Mesenchymal stem cell (in vitro differentiated cells and primary cell): ENCODE measurements at regions not wholly inside any gene's neighbourhood (a gene's known extent, or its start where the extent isn't known, plus 50 kb on each side); places are given as distances from the start of the nearest gene placed in this dataset.

Experiments
- DNase-seq: peaks from one replicate; pipeline ENCODE4 v3.0.0-alpha.2; 2013
- H2AFZ ChIP-seq: one replicate; pipeline ENCODE4 v1.6.1; 2013; ENCODE audit warnings: low read depth, mild to moderate bottlenecking, control low read depth, inconsistent platforms, low read length, moderate library complexity
- H2AK5ac ChIP-seq: 2 replicates; pipeline ENCODE4 v1.6.1; 2013; ENCODE audit warnings: low read length, moderate library complexity, mild to moderate bottlenecking, inconsistent platforms; ENCODE audit not compliant: severe bottlenecking
- H2BK120ac ChIP-seq: one replicate; pipeline ENCODE4 v1.6.1; 2013; ENCODE audit warnings: low read depth, mild to moderate bottlenecking, inconsistent platforms, low read length, moderate library complexity
- H2BK12ac ChIP-seq, 2 experiments: one replicate each; pipeline ENCODE4 v1.6.1; 2013; ENCODE audit warnings: inconsistent platforms in 2 of 2, low read length in 2 of 2, mild to moderate bottlenecking in 2 of 2, moderate library complexity in 2 of 2, control low read depth in 1 of 2
- H2BK15ac ChIP-seq: one replicate; pipeline ENCODE4 v1.6.1; 2013; ENCODE audit warnings: mild to moderate bottlenecking, low read depth, inconsistent platforms; ENCODE audit not compliant: poor library complexity, severe bottlenecking
- H2BK5ac ChIP-seq: 2 replicates; pipeline ENCODE4 v1.6.1; 2013; ENCODE audit warnings: low read depth, mild to moderate bottlenecking, low read length, control low read depth, inconsistent platforms; ENCODE audit not compliant: poor library complexity, severe bottlenecking
- H3K14ac ChIP-seq, 2 experiments: one replicate each; pipeline ENCODE4 v1.6.1; 2013; ENCODE audit warnings: inconsistent platforms in 2 of 2, low read length in 2 of 2, control low read depth in 1 of 2, mild to moderate bottlenecking in 1 of 2, moderate library complexity in 1 of 2
- H3K18ac ChIP-seq, 2 experiments: one replicate each; pipeline ENCODE4 v1.6.1; 2013; ENCODE audit warnings: inconsistent platforms in 2 of 2, low read length in 2 of 2, control low read depth in 1 of 2, low read depth in 1 of 2, mild to moderate bottlenecking in 1 of 2
- H3K23ac ChIP-seq, 2 experiments: one replicate each; pipeline ENCODE4 v1.6.1; 2013; ENCODE audit warnings: inconsistent platforms in 2 of 2, low read length in 2 of 2, mild to moderate bottlenecking in 2 of 2, moderate library complexity in 2 of 2, control low read depth in 1 of 2
- H3K27ac ChIP-seq: 2 replicates; pipeline ENCODE4 v1.5.1; 2013; ENCODE audit warnings: mild to moderate bottlenecking, moderate library complexity, low read length, control low read depth, inconsistent platforms; ENCODE audit not compliant: poor library complexity, severe bottlenecking
- H3K27me3 ChIP-seq, 2 experiments: 2 replicates each; pipeline versions ENCODE4 v1.6.1 to v1.7.0; 2013; ENCODE audit warnings: low read length in 2 of 2, mild to moderate bottlenecking in 2 of 2, moderate library complexity in 2 of 2, control low read depth in 1 of 2, inconsistent platforms in 1 of 2; ENCODE audit not compliant: control insufficient read depth in 1 of 2, insufficient read depth in 1 of 2
- H3K36me3 ChIP-seq, 2 experiments: 2 replicates each; pipeline versions ENCODE4 v1.6.1 to v1.7.0; 2013; ENCODE audit warnings: low read length in 2 of 2, control low read depth in 1 of 2, inconsistent platforms in 1 of 2, low read depth in 1 of 2, mild to moderate bottlenecking in 1 of 2; ENCODE audit not compliant: insufficient read depth in 2 of 2, control insufficient read depth in 1 of 2
- H3K4ac ChIP-seq, 2 experiments: one replicate each; pipeline ENCODE4 v1.6.1; 2013; ENCODE audit warnings: inconsistent platforms in 2 of 2, low read length in 2 of 2, mild to moderate bottlenecking in 2 of 2, moderate library complexity in 2 of 2, control low read depth in 1 of 2, low read depth in 1 of 2
- H3K4me1 ChIP-seq: 2 replicates; pipeline ENCODE4 v1.6.1; 2013; ENCODE audit warnings: low read depth, low read length, control low read depth; ENCODE audit not compliant: control insufficient read depth, insufficient read depth
- H3K4me2 ChIP-seq: 2 replicates; pipeline ENCODE4 v1.6.1; 2013; ENCODE audit warnings: low read length, mild to moderate bottlenecking, inconsistent platforms; ENCODE audit not compliant: poor library complexity, severe bottlenecking
- H3K4me3 ChIP-seq, 2 experiments: 2 replicates each; pipeline versions ENCODE4 v1.5.1 to v1.7.0; 2013; ENCODE audit warnings: low read length in 2 of 2, mild to moderate bottlenecking in 2 of 2, control low read depth in 1 of 2, low read depth in 1 of 2; ENCODE audit not compliant: insufficient read depth in 1 of 2
- H3K79me1 ChIP-seq: replicated peaks from 2 replicates; pipeline ENCODE4 v1.6.1; 2013; ENCODE audit warnings: mild to moderate bottlenecking, control low read depth, low read length, inconsistent platforms; ENCODE audit not compliant: poor library complexity, severe bottlenecking
- H3K9ac ChIP-seq: 2 replicates; pipeline ENCODE4 v1.7.0; 2013; ENCODE audit warnings: mild to moderate bottlenecking, low read length, moderate library complexity
- H3K9me3 ChIP-seq: 2 replicates; pipeline ENCODE4 v1.7.0; 2013; ENCODE audit warnings: mild to moderate bottlenecking, low read length; ENCODE audit not compliant: control insufficient read depth
- H4K8ac ChIP-seq: one replicate; pipeline ENCODE4 v1.6.1; 2013; ENCODE audit warnings: inconsistent platforms, mild to moderate bottlenecking, low read length, moderate library complexity
- H4K91ac ChIP-seq: one replicate; pipeline ENCODE4 v1.6.1; 2013; ENCODE audit warnings: mild to moderate bottlenecking, low read length, inconsistent platforms
- WGBS: methylation state at CpG from one replicate; pipeline ENCODE4 v1.1.7; 2013; ENCODE audit warnings: mixed read lengths; 5-methylcytosine and 5-hydroxymethylcytosine counted together

GRCh38 chr16:51051671-51052070 is 99.4 kb downstream of the SALL1 start:
- Histone ChIP-seq H3K14ac (no peak overlapping the region), H3K36me3 (no peaks in the 10 kb centered on the region), H3K79me1 (no peaks in the 10 kb centered on the region), H2AFZ (no peak overlapping the region), H2BK5ac (no peak overlapping the region), H2BK15ac (no peak overlapping the region), H2AK5ac (no peak overlapping the region), H3K4ac (no peak overlapping the region), H2BK12ac (no peak overlapping the region), H3K9ac (no peak overlapping the region), H4K8ac (no peak overlapping the region), H2BK120ac (no peak overlapping the region), H3K27ac (no peak overlapping the region), H3K9me3 (no peaks in the 10 kb centered on the region), H3K4me2 (no peak overlapping the region), H4K91ac (no peak overlapping the region), H3K18ac (no peak overlapping the region), H3K4me1 (peaks cover 18% of the 10 kb centered on the region), H3K27me3 (peaks cover 10 to 14% of the 10 kb centered on the region in 2 experiments), H3K4me3 (no peak overlapping the region), H3K23ac (no peak overlapping the region)
- no peak for DNase-seq
- WGBS: 95% methylated on average over 1 of the region's 1 CpG

GRCh38 chr16:51050377-51050706 is 100.7 kb downstream of the SALL1 start:
- H2AFZ ChIP-seq: no peak overlapping the region
- H3K27ac ChIP-seq: peak overlapping the region; percentile 68
- H2BK12ac ChIP-seq: no peak overlapping the region
- H3K9ac ChIP-seq: no peak overlapping the region
- H3K36me3 ChIP-seq: no peaks in the 10 kb centered on the region
- no peak overlapping the region for H3K4me3 ChIP-seq
- H3K27me3 ChIP-seq: peaks cover 0 to 6% of the 10 kb centered on the region in 2 experiments
- H3K23ac ChIP-seq: no peak overlapping the region
- no peak overlapping the region for H2AK5ac ChIP-seq
- no peak overlapping the region for H4K91ac ChIP-seq
- no peaks in the 10 kb centered on the region for H3K9me3 ChIP-seq
- 76% methylated on average over 4 of the region's 4 CpGs for WGBS
- no peak overlapping the region for H3K14ac ChIP-seq
- H3K4ac ChIP-seq: no peak overlapping the region
- H3K4me2 ChIP-seq: no peak overlapping the region
- no peaks in the 10 kb centered on the region for H3K79me1 ChIP-seq
- H2BK5ac ChIP-seq: no peak overlapping the region
- DNase-seq: no peak
- H3K4me1 ChIP-seq: peaks cover 18% of the 10 kb centered on the region
- no peak overlapping the region for H2BK120ac ChIP-seq
- H2BK15ac ChIP-seq: no peak overlapping the region
- H4K8ac ChIP-seq: no peak overlapping the region
- H3K18ac ChIP-seq: no peak overlapping the region

GRCh38 chr16:51049678-51050376 is 101.2 kb downstream of the SALL1 start:
- Histone ChIP-seq H3K9ac (no peak overlapping the region), H3K4me1 (peaks cover 18% of the 10 kb centered on the region), H3K14ac (no peak overlapping the region), H4K91ac (no peak overlapping the region), H3K4me3 (no peak overlapping the region), H2BK12ac (no peak overlapping the region), H3K27ac (peak overlapping the region; percentile 68), H3K4ac (no peak overlapping the region), H3K27me3 (peaks cover 0 to under 1% of the 10 kb centered on the region in 2 experiments), H3K36me3 (no peaks in the 10 kb centered on the region), H3K18ac (no peak overlapping the region), H2AK5ac (no peak overlapping the region), H2BK120ac (no peak overlapping the region), H2AFZ (no peak overlapping the region), H3K4me2 (no peak overlapping the region), H3K23ac (no peak overlapping the region), H2BK15ac (no peak overlapping the region), H3K9me3 (no peaks in the 10 kb centered on the region), H4K8ac (no peak overlapping the region), H3K79me1 (no peaks in the 10 kb centered on the region), H2BK5ac (no peak overlapping the region)
- 88% methylated on average over 3 of the region's 3 CpGs for WGBS
- DNase-seq: no peak

- 63% methylated on average over 5 of the region's 6 CpGs for WGBS
- Histone ChIP-seq H3K23ac (no peak overlapping the region), H2BK5ac (no peak overlapping the region), H3K79me1 (no peaks in the 10 kb centered on the region), H2BK12ac (no peak overlapping the region), H3K9me3 (no peaks in the 10 kb centered on the region), H3K4me3 (no peak overlapping the region), H2AK5ac (no peak overlapping the region), H2BK120ac (no peak overlapping the region), H3K4ac (no peak overlapping the region), H2BK15ac (no peak overlapping the region), H3K9ac (no peak overlapping the region), H3K27ac (peak overlapping the region; percentile 37), H3K36me3 (no peaks in the 10 kb centered on the region), H4K91ac (no peak overlapping the region), H3K14ac (no peak overlapping the region), H2AFZ (no peak overlapping the region), H3K18ac (no peak overlapping the region), H4K8ac (no peak overlapping the region), H3K4me2 (no peak overlapping the region), H3K27me3 (no peaks in the 10 kb centered on the region), H3K4me1 (peaks cover 18% of the 10 kb centered on the region)
- DNase-seq: no peak
These were observed 101.8 kb downstream of the SALL1 start for GRCh38 chr16:51049276-51049675.
